Gastroesophageal sphincter (tissue), 4 donors: ENCODE measurements at regions not wholly inside any gene's neighbourhood (a gene's known extent, or its start where the extent isn't known, plus 50 kb on each side); places are given as distances from the start of the nearest gene placed in this dataset.

Experiments used
- ATAC-seq: fragments of 150-250 bp; one replicate; pipeline ENCODE4 v1.9.1; 2016; ENCODE audit warnings: mild to moderate bottlenecking, moderate library complexity
- H3K27ac ChIP-seq, 4 donors: fragments of 200-600 bp; sonication (generic) in 3 of 4; 1 replicate in 3 of 4; 2 replicates in 1 of 4; pipeline ENCODE4 v1.5.1; 2016 to 2019
- H3K27me3 ChIP-seq: fragments of 200-600 bp; sonication (generic); one replicate; pipeline ENCODE4 v1.5.1; 2019
- H3K36me3 ChIP-seq, 2 donors: fragments of 200-600 bp; sonication (generic); one replicate each; pipeline ENCODE4 v1.5.1; 2019; ENCODE audit warnings: control low read depth in 1 of 2
- H3K4me1 ChIP-seq, 3 donors: fragments of 200-600 bp; sonication (generic); 1 replicate in 2 of 3; 2 replicates in 1 of 3; pipeline ENCODE4 v1.5.1; 2016 to 2019; ENCODE audit warnings: control low read depth in 2 of 3
- H3K4me3 ChIP-seq, 2 donors: fragments of 200-600 bp; sonication (generic); one replicate each; pipeline ENCODE4 v1.5.1; 2019; ENCODE audit warnings: mild to moderate bottlenecking in 1 of 2, moderate library complexity in 1 of 2
- H3K9me3 ChIP-seq, 3 donors: fragments of 200-600 bp; sonication (generic); one replicate each; pipeline ENCODE4 v1.5.1; 2017 to 2019; ENCODE audit warnings: control low read depth in 2 of 3
- CTCF ChIP-seq, 4 experiments: fragments of 200-600 bp in 2 of 4; fragments of 450-650 bp in 2 of 4; sonication (generic) in 1 of 4; IDR thresholded peaks; one replicate each; pipeline ENCODE4 v1.5.1; 2017 to 2019; ENCODE audit warnings: antibody characterized with exemption in 4 of 4, mild to moderate bottlenecking in 2 of 4, moderate library complexity in 2 of 4
- EP300 ChIP-seq: sonication (generic); formaldehyde crosslinking; IDR thresholded peaks from one replicate; pipeline ENCODE4 v1.6.1; 2017; ENCODE audit warnings: antibody characterized with exemption, mild to moderate bottlenecking
- POLR2A ChIP-seq, 2 donors: fragments of 450-650 bp; IDR thresholded peaks; one replicate each; pipeline ENCODE4 v1.6.1; 2017; ENCODE audit warnings: antibody characterized with exemption in 2 of 2, mild to moderate bottlenecking in 2 of 2, moderate library complexity in 1 of 2
- POLR2AphosphoS5 ChIP-seq: sonication (generic); formaldehyde crosslinking; IDR thresholded peaks from one replicate; pipeline ENCODE4 v1.6.1; 2017; ENCODE audit warnings: antibody characterized with exemption
- WGBS, 2 donors: methylation state at CpG; one replicate each; pipeline ENCODE4 v1.1.5; 2018; ENCODE audit warnings: low coverage in 1 of 2; 5-methylcytosine and 5-hydroxymethylcytosine counted together

DNA sequence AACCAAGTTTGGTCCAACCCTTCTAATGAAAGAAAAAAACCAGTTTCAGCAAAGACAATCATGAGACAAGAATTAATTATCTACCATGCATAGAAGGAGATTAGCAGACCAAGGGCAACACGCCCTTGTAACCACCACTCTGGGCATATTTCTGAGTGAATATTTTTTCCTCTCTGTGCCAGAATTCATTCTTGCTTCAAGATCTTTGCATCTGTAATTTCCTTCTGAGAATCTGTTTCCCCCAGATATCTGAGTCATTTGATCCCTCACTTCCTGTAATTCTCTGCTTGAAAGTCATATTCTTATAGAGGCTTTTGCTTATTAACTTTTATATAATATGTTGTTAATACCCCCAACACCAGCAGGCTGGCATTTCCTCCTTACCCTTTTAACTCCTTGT lies 243.7 kb downstream of the SLC16A7 start:
- no peaks in the 10 kb centered on the region for H3K4me1 ChIP-seq
- WGBS, 2 donors, result 61 to 67% methylated on average over 1 of the region's 1 CpG
- H3K27me3 ChIP-seq, result no peaks in the 10 kb centered on the region
- H3K36me3 ChIP-seq, result no peaks in the 10 kb centered on the region
- no peak for ATAC-seq
- H3K4me3 ChIP-seq, result no peak overlapping the region
- H3K9me3 ChIP-seq, result no peaks in the 10 kb centered on the region
- no peak for TF ChIP-seq POLR2A (IDR thresholded peaks at IDR 0.05)
- no peak for TF ChIP-seq EP300
- no peak for TF ChIP-seq CTCF (IDR thresholded peaks at IDR 0.05)
- no peak for TF ChIP-seq POLR2AphosphoS5
- no peak overlapping the region for H3K27ac ChIP-seq

GRCh38 chr12:59843260-59843843 lies 247.5 kb downstream of the SLC16A7 start:
- Histone ChIP-seq H3K27ac (no peak overlapping the region), H3K9me3 (no peaks in the 10 kb centered on the region), H3K27me3 (no peaks in the 10 kb centered on the region), H3K36me3 (no peaks in the 10 kb centered on the region), H3K4me1 (no peaks in the 10 kb centered on the region), H3K4me3 (no peak overlapping the region)
- 84 to 87% methylated on average over 2 to 3 of the region's 3 CpGs for WGBS, 2 donors
- TF ChIP-seq CTCF (IDR thresholded peaks at IDR 0.05), result no peak
- no peak for TF ChIP-seq POLR2A (IDR thresholded peaks at IDR 0.05)
- TF ChIP-seq EP300, result no peak
- no peak for TF ChIP-seq POLR2AphosphoS5
- no peak for ATAC-seq

DNA sequence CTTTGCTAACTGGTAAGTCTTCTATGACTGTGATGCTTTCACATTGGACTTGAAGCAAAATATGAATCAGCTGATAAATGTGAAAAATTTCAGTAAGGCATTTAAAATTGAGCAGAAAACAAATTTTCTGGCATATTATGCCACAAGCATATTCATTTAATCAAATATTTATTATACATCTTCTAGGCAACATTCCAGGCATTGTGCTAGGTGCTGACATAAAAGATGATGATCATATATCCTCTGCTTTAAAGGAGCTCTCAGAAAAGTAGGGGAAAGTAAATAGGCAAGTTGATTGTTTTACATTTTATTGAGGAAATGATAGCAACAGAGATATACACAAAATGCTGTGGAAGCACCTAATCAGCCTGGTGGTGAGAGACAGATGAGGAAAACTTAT lies 248.9 kb downstream of the SLC16A7 start:
- no peak for TF ChIP-seq POLR2A (IDR thresholded peaks at IDR 0.05)
- ATAC-seq, result no peak
- Histone ChIP-seq H3K4me3 (no peak overlapping the region), H3K27ac (no peak overlapping the region), H3K4me1 (no peaks in the 10 kb centered on the region), H3K9me3 (no peaks in the 10 kb centered on the region), H3K36me3 (no peaks in the 10 kb centered on the region), H3K27me3 (no peaks in the 10 kb centered on the region)

- no peak overlapping the region for H3K27ac ChIP-seq
- 100% methylated on average over 1 of the region's 1 CpG for WGBS, 2 donors
- H3K9me3 ChIP-seq, result no peaks in the 10 kb centered on the region
- H3K36me3 ChIP-seq, result no peaks in the 10 kb centered on the region
- H3K4me1 ChIP-seq, result no peaks in the 10 kb centered on the region
- no peak for TF ChIP-seq POLR2AphosphoS5
- TF ChIP-seq EP300, result no peak
- no peak for TF ChIP-seq POLR2A (IDR thresholded peaks at IDR 0.05)
- no peak for TF ChIP-seq CTCF (IDR thresholded peaks at IDR 0.05)
- H3K27me3 ChIP-seq, result no peaks in the 10 kb centered on the region
- ATAC-seq, result no peak
- no peak overlapping the region for H3K4me3 ChIP-seq
These were observed 249.5 kb downstream of the SLC16A7 start for GRCh38 chr12:59845293-59845692.

GRCh38 chr12:59847127-59847526 lies 251.3 kb downstream of the SLC16A7 start:
- H3K4me1 ChIP-seq, result no peaks in the 10 kb centered on the region
- no peak for ATAC-seq
- H3K36me3 ChIP-seq, result no peaks in the 10 kb centered on the region
- no peak overlapping the region for H3K4me3 ChIP-seq
- no peaks in the 10 kb centered on the region for H3K27me3 ChIP-seq
- no peak overlapping the region for H3K27ac ChIP-seq
- TF ChIP-seq POLR2A (IDR thresholded peaks at IDR 0.05) (no peak), CTCF (IDR thresholded peaks at IDR 0.05) (no peak), POLR2AphosphoS5 (no peak), EP300 (no peak)
- no peaks in the 10 kb centered on the region for H3K9me3 ChIP-seq
